ENCODE measurements at regions not wholly inside any gene's neighbourhood (a gene's known extent, or its start where the extent isn't known, plus 50 kb on each side); places are given as distances from the start of the nearest gene placed in this dataset.

DNA sequence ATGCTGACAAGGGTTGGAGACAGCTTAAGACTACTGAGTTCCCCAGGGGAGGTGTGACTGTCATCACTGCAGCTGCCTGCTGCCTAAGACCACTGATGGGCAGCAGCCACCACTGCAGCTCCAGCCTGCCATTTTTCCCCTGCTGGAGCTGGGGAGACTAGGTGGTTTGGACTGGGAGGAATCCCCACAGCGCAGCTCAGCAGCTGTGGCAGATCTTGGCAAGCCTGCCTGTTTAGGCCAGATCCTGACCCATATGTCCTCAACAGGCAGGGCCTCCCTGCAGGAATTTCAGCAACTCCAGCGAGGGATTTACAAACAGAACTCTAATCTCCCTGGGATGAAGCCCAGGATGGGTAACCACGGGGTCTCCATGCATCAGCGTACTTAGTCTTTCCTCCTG lies 356.4 kb upstream of the TOM1L1 start (continued):
- no peak for TF ChIP-seq CBX5 (IDR thresholded peaks at IDR 0.05; ENCODE audit: low read depth)

- ChIA-PET SMC1A (ENCODE audit: uncharacterized antibody, unreplicated experiment) (no interaction called here), RAD21 (ENCODE audit: unreplicated experiment) (no interaction called here), CTCF (no interaction called here), POLR2A (no interaction called here)
- in situ Hi-C loops (cut with MboI): no loop called here
- intact Hi-C loops (cut with micrococcal nuclease; ENCODE audit: unreplicated experiment): no loop called here
- DNase-seq (ENCODE audit: low read depth, low spot score) (no peak), FAIRE-seq (no peak), ATAC-seq (no peak)
- no peak for TF ChIP-seq ESRRA (IDR thresholded peaks at IDR 0.05; ENCODE audit: low read length)
- no peak for TF ChIP-seq ETV6 (conservative IDR thresholded peaks at IDR 0.05 in 1 of 2, IDR thresholded peaks at IDR 0.05 in 1 of 2; ENCODE audit: borderline replicate concordance in 1 of 2, low read depth in 1 of 2)
- TF ChIP-seq BCLAF1 (IDR thresholded peaks at IDR 0.05): no peak
- no peak for TF ChIP-seq NFYA (IDR thresholded peaks at IDR 0.05; ENCODE audit: borderline replicate concordance, low read depth, low read length)
- no peak for TF ChIP-seq NRF1 (conservative IDR thresholded peaks at IDR 0.05; ENCODE audit: low read depth, low read length)
- no peak for TF ChIP-seq ATF3 (IDR thresholded peaks at IDR 0.05; ENCODE audit: borderline replicate concordance, extremely low read depth, low read depth, low read length)
- TF ChIP-seq SMAD5 (IDR thresholded peaks at IDR 0.05; ENCODE audit: low read depth): no peak
- Histone ChIP-seq H3K9me3 (replicated peaks; ENCODE audit: control insufficient read depth, insufficient read depth, low read length) (no peaks in the 10 kb centered on the region), H2AFZ (ENCODE audit: control insufficient read depth, low read depth, low read length) (no peak overlapping the region), H3K4me2 (ENCODE audit: control insufficient read depth, insufficient read depth) (no peak overlapping the region), H3K36me3 (ENCODE audit: control insufficient read depth in 2 of 2, insufficient read depth in 2 of 2, low read length in 1 of 2) (no peaks in the 10 kb centered on the region), H3K4me3 (no peak overlapping the region), H3K9ac (ENCODE audit: control insufficient read depth, insufficient read depth, low read length) (no peak overlapping the region), H3K27ac (ENCODE audit: control insufficient read depth, insufficient read depth) (no peak overlapping the region), H3K4me1 (ENCODE audit: control insufficient read depth, insufficient read depth, low read length) (no peaks in the 10 kb centered on the region), H3K79me2 (ENCODE audit: control insufficient read depth, insufficient read depth, low read length) (no peaks in the 10 kb centered on the region), H4K20me1 (ENCODE audit: control insufficient read depth, insufficient read depth) (no peaks in the 10 kb centered on the region), H3K27me3 (replicated peaks in 1 of 2; ENCODE audit: control insufficient read depth in 2 of 2, insufficient read depth in 2 of 2, low read length in 1 of 2) (no peaks in the 10 kb centered on the region)
- BruUV-seq (replicated peaks): no TSS peak
- WGBS (ENCODE audit: insufficient coverage, insufficient replicate concordance, low lambda C conversion rate, missing lambda C conversion rate): 81% methylated on average over 1 of the region's 1 CpG
Measured at GRCh38 chr17:54559883-54560282, 340.8 kb upstream of the TOM1L1 start.

Data from GM12878 (cell line).